ENCODE measurements at regions not wholly inside any gene's neighbourhood (a gene's known extent, or its start where the extent isn't known, plus 50 kb on each side); places are given as distances from the start of the nearest gene placed in this dataset.
"Not testable (repeated sequence)": the region's sequence is repeated elsewhere in the genome, so short reads cannot be mapped to it uniquely, and the experiment has no call there.

DNA sequence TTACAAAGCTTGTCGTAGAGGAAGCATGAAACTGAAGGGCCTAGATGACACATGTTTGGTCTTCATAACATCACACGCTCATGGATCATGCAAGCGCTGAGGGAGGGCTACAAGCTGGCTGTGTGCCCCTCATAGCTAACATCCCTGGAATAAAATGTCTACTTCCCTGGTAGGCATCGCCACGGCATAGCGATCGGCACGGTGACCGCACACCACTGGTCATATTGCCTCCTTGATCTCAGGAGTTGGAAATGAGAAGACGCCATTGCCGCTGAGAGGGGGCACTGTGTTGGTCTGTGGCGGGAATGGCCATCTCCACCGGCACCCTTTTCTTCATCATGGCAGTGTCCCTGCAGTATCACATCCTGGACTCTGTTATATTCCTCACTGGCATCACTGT, 50.1 kb upstream of the TUBA3E start:
- TF ChIP-seq CTCF, EP300, POLR2A (IDR thresholded peaks at IDR 0.05): not testable (repeated sequence)
